GM19455 (cell line): ENCODE measurements at regions not wholly inside any gene's neighbourhood (a gene's known extent, or its start where the extent isn't known, plus 50 kb on each side); places are given as distances from the start of the nearest gene placed in this dataset.
A peak's percentile ranks its signal among the peaks of the same experiment; 100 is the strongest.
"Not testable (repeated sequence)": the region's sequence is repeated elsewhere in the genome, so short reads cannot be mapped to it uniquely, and the experiment has no call there.

ENCODE experiments used
- ATAC-seq: cut with Tn5 transposase; IDR thresholded peaks from one replicate; pipeline ENCODE4 v1.9.1; 2021; ENCODE audit not compliant: unreplicated experiment

GRCh38 chr4:123667496-123667895 is 270.9 kb downstream of the SPRY1 start:
- ATAC-seq: no peak

DNA sequence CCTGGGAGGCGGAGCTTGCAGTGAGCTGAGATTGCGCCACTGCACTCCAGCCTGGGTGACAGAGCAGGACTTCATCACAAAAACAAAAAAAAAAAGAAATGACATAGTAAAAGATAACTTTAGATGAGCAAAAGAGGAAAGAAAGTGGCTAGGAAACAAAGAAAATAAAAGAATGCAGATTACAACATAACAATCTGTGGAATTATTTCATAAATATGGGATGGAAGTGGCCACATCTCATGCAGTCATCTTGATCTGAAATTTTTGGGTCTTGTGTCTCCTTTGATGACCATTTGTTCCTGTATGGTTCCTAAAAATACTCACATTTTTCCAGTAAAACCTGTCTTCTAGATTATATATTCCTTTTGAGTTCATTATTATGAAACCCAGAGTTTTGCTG is 271.4 kb downstream of the SPRY1 start:
- no peak for ATAC-seq

DNA sequence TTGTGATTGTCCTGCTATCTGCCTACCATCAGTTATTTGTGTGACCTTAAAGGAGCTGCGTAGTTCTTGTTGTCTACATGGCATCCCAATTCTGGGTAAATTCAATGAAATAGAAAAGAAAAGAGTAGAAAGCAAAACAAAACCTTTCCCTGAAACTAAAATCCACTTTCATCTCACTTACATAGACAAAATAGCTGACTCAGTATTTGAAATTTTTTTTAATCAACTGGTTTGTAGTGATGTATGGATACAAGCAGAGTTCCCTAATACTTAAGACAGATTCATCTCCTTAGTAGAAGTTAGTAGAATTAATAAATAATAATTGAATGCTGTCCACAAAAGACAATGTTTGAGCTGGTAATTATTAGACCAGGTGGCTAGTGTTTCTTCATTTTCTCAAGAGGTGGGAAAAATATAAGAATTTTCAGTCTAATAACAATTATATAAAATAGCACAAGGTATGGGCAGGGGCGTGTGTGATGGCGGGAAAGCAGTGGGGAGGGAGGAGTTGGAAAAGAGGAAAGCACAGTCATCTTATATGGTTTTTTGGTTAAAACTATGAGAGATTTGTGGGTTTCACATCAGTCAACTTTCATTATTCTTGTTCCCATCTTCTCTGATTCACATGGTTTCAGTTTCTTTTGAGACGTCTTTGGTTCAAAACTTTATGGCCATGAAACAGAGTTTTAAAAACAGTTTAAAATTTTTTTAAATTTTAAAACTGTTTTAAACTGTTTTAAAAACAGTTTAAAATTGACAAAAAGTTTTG is 275.2 kb downstream of the SPRY1 start:
- ATAC-seq: peak; percentile 93

GRCh38 chr4:123672987-123673386 is 276.4 kb downstream of the SPRY1 start:
- no peak for ATAC-seq

- no peak for ATAC-seq
These were observed 277.4 kb downstream of the SPRY1 start for GRCh38 chr4:123673971-123674370.

- no peak for ATAC-seq
These were observed 278.3 kb downstream of the SPRY1 start for GRCh38 chr4:123674762-123675465.

DNA sequence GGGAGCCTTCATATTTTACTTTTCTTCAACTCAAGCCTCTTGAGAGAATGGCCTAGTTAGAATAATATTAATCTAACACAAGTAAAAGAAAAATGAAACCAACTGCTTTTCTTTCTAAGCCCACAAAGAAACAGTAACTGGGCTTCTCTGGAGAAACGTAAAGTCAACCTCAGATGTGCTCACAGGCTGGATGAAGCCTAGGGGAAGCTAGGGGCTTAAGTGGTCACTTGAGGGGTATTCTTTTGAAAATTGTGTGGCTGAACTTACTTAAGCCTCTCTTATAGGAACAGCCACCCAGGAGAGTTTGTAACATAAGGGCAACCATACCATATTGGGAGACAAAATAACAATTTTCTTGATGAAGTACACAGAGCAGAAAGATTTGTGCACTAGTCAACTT is 279.0 kb downstream of the SPRY1 start:
- no peak for ATAC-seq

DNA sequence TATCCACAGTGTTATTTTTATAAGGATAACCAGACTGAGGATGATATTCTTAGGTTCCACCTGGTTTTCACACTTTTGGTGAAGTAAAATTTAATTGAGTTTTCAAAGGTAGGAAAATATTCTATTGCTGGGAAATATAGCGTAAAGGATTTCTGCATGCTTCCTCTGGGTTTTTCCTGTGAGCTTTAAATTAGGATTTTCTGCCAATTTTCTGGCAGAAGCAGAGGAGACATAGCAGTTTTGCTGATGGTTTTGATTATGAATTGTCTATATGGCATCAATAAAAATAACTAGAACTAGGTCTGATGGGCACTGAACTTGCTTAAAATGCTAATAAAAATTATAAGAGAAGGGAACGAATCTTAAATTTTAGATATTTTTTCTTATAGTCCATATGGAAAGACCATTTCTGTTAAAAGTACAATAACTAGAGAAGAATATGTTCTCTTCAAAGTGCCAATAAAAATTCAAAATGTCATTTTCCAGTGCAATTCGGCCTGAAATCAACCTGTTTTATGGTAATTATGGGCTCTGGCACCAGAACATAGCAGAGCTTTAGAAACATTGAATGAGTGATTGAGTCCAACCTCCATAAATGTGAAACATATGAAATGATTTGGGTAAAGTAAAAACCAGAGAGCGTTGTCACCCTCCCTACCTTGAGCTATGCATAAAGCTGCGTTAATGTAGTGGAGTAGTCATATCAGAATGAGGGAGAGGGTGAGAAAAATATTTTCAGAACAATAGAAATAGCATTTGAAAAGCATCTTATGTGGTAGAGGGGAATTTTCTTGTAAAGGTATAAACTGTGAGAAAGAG is 279.7 kb downstream of the SPRY1 start:
- no peak for ATAC-seq

DNA sequence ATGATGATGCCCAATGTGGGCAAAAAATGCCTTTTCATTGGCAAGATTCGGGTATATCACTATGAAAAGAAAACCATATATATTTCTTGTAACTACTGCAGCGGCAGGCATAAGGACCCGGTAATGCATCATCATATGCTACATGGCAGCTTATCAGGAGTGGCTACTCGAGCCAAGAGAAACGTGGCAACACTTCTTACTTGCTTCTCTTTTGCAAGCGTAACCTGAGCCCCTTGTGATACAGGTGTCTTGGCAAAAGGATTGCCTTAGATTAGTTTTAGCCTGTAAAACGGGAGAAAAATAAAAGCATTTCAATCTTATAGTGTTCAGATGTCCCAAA is 280.3 kb downstream of the SPRY1 start:
- no peak for ATAC-seq

DNA sequence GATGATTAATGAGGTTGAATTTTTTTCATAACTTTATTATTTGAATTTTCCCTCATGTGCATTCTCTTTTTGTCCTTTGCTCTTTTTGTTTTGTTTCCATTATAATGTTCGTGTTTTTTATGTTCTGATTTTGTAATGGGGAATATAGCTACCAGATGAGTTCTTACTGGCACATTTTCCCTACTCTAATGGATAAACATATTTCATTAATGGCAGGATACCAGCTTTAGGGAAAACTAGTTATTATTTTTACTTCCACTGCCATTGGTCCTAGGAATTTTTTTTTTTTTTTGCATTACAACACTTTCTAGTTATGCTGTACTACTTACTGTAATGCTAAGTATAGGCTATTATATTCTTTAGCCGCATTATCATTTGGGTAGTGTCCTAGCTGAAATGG is 286.3 kb downstream of the SPRY1 start:
- no peak for ATAC-seq

GRCh38 chr4:123684937-123685336 is 288.3 kb downstream of the SPRY1 start:
- not testable (repeated sequence) for ATAC-seq

GRCh38 chr4:123695531-123695930 is 298.9 kb downstream of the SPRY1 start:
- not testable (repeated sequence) for ATAC-seq

- no peak for ATAC-seq
These were observed 300.1 kb downstream of the SPRY1 start for GRCh38 chr4:123696687-123697086.

DNA sequence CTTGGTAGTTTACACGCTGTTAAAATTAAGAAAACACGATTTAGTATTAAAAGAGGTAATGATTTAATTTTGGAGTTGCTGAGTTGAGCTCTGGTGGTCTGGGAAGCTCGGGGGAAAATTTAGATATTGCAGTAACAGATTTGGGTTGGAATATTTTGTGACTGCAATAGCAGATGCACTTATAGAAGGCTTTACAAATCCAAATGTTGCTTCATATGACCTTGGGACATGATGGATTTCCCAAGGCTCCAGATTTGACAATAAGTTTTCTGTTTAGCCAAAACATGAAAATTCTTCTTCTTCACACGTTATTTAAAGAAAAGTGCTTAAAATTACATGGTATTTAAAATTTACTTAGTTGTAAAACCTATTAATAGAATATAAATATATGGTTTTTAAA is 302.0 kb downstream of the SPRY1 start:
- ATAC-seq: no peak

- no peak for ATAC-seq
These were observed 303.5 kb downstream of the SPRY1 start for GRCh38 chr4:123699880-123700771.

DNA sequence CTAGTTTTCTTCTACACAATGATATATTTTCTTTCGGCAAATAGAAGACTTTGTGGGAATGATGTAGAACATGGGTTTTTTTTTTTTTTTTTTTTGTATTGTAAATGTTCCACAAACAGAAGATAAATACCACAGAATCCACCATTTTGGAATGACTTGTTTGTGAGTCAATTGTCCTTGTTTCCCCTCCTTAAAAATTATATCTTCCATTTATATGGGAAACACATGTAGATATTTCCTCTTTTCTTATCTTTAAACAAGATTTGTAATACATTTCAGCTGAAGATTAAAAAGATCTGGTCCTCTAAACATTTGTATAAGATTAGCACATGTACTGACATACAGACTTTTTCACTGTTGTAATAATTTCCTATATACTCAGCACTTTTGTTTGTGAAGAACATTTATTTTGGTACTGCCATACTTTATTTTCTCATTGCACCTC is 304.6 kb downstream of the SPRY1 start:
- no peak for ATAC-seq

DNA sequence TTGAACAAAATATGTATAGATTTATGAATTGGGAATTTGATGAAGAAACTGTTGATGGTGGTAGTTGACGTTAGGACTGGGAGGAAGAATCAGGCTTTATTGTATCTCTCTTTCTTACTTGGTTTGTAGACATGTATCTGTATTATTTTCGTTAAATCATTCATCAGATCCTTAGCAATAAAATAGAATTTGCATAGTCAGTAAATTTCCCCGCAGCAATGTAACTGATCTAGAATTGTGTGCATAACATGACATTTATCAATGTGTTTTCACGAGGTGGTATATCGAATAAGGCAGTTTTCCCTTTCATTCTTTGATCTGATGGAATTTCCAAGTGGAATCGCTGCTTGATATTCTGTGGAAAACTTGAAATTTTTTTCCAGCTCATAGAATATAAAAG is 308.8 kb downstream of the SPRY1 start:
- no peak for ATAC-seq

GRCh38 chr4:123706973-123707372 is 310.4 kb downstream of the SPRY1 start:
- no peak for ATAC-seq

DNA sequence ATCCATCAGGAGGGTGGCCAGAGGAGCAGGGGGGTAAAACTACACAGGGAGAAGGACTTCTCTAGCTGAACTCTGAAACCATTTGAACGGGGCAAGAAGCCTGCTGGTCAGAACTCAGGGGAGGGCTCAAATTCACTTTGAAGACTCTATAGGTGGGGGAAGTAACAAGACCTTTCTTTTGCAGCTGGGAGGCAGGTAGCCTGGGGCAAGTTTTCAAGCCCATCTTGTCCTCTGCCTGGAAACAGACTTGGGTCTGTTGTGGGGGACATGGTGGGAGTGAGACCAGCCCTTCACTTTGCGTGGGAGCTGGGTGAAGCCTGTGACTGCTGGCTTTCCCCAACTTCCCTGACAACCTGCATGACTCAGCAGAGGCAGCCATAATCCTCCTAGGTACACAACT is 312.3 kb downstream of the SPRY1 start:
- ATAC-seq: no peak

DNA sequence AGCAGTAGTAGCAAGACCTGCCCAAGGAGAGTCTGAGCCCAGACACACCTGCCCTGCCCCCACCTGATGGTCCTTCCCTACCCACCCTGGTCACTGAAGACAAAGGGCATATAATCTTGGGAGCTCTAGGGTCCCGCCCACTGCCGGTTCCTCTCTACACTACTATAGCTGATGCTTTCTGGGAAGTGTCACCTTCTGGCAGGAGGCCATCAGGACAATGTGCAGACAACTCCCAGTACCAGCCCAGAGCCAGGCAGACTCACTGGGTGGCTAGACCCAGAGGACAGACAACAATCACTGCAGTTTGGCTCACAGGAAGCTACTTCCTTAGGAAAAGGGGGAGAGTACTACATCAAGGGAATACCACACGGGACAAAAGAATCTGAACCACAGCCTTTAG is 312.7 kb downstream of the SPRY1 start:
- ATAC-seq: no peak

GRCh38 chr4:123731035-123731434 is 334.4 kb downstream of the SPRY1 start:
- ATAC-seq: no peak
